HepG2 (cell line): ENCODE measurements at regions not wholly inside any gene's neighbourhood (a gene's known extent, or its start where the extent isn't known, plus 50 kb on each side); places are given as distances from the start of the nearest gene placed in this dataset.

ENCODE experiments used
- ATAC-seq: fragments of 200-7000 bp; cut with Tn5 transposase; 3 replicates; pipeline ENCODE4 v1.9.1; 2020; ENCODE audit warnings: mild to moderate bottlenecking, moderate library complexity
- BruUV-seq: library from RNA; stranded (reverse); fragments of 400-500 nt; replicated peaks from 2 replicates; lab custom pipeline; 2021; lab: Mats Ljungman, UMichigan
- CTCF ChIA-PET: fragments of 300-600 bp; formaldehyde crosslinking; extraction: SDS; loops from one replicate; lab custom pipeline; 2021; ENCODE audit warnings: low total read pairs, inconsistent platforms, low intra/inter-chr PET ratio; lab: Yijun Ruan, JAX
- POLR2A ChIA-PET: fragments of 350-600 bp; sonication (Branson Sonifier 250); formaldehyde crosslinking; loops from one replicate; lab custom pipeline; 2020; ENCODE audit warnings: antibody characterized with exemption, inconsistent platforms; lab: Yijun Ruan, JAX
- DNase-seq: peaks from one replicate; pipeline ENCODE4 v3.0.0-alpha.2; 2015; ENCODE audit warnings: low spot score
- FAIRE-seq: peaks from 3 replicates; lab custom pipeline; 2011; peaks lifted over from hg19 to GRCh38; lab: Jason Lieb, UNC
- H2AFZ ChIP-seq: one replicate; pipeline ENCODE4 v1.6.1; 2011; ENCODE audit warnings: low read length, inconsistent platforms
- H3K27ac ChIP-seq: fragments of 300-600 bp; 3 replicates; pipeline ENCODE4 v1.8.0; 2011; ENCODE audit warnings: mixed run types, mild to moderate bottlenecking, mixed read lengths, low read length, inconsistent platforms; ENCODE audit not compliant: insufficient read depth; ENCODE audit errors: extremely low read length
- H3K27me3 ChIP-seq, 2 experiments: fragments of 200-600 bp in 1 of 2; 2 replicates in 1 of 2; 3 replicates in 1 of 2; pipeline versions ENCODE4 v1.6.0 to v1.8.0; 2011; ENCODE audit warnings: low read length in 2 of 2, mild to moderate bottlenecking in 2 of 2, moderate library complexity in 2 of 2, inconsistent platforms in 1 of 2; ENCODE audit not compliant: insufficient read depth in 2 of 2, control insufficient read depth in 1 of 2
- H3K36me3 ChIP-seq, 2 experiments: fragments of 200-600 bp in 1 of 2; replicated peaks in 1 of 2; 2 replicates in 1 of 2; 3 replicates in 1 of 2; pipeline versions ENCODE4 v1.5.1 to v1.8.0; 2011; ENCODE audit warnings: low read length in 2 of 2, inconsistent platforms in 1 of 2; ENCODE audit not compliant: insufficient read depth in 2 of 2, control insufficient read depth in 1 of 2
- H3K4me1 ChIP-seq: 2 replicates; pipeline ENCODE4 v1.5.1; 2012; ENCODE audit warnings: low read length, inconsistent platforms; ENCODE audit not compliant: insufficient read depth
- H3K4me2 ChIP-seq: 2 replicates; pipeline ENCODE4 v1.6.0; 2011; ENCODE audit warnings: low read depth, low read length, inconsistent platforms
- H3K4me3 ChIP-seq, 3 experiments: fragments of 200-600 bp in 1 of 3; sonication (generic), shearing (Covaris generic) in 1 of 3; replicated peaks in 1 of 3; 2 replicates each; pipeline ENCODE4 v1.5.1; 2011 to 2016; ENCODE audit warnings: low read length in 3 of 3, inconsistent platforms in 2 of 3, low read depth in 2 of 3, mild to moderate bottlenecking in 2 of 3, control low read depth in 1 of 3, mixed read lengths in 1 of 3; ENCODE audit not compliant: insufficient read depth in 1 of 3
- H3K79me2 ChIP-seq: one replicate; pipeline ENCODE4 v1.6.1; 2011; ENCODE audit warnings: low read length, inconsistent platforms; ENCODE audit not compliant: insufficient read depth
- H3K9ac ChIP-seq: 2 replicates; pipeline ENCODE4 v1.6.0; 2011; ENCODE audit warnings: mild to moderate bottlenecking, low read depth, low read length, inconsistent platforms; ENCODE audit not compliant: insufficient read depth
- H3K9me3 ChIP-seq: 2 replicates; pipeline ENCODE4 v1.5.1; 2012; ENCODE audit warnings: mild to moderate bottlenecking, low read length
- H4K20me1 ChIP-seq: 2 replicates; pipeline ENCODE4 v1.6.0; 2011; ENCODE audit warnings: inconsistent platforms, mild to moderate bottlenecking, low read length, moderate library complexity; ENCODE audit not compliant: insufficient read depth
- HMGA1 ChIP-seq: sonication (generic); formaldehyde crosslinking; conservative IDR thresholded peaks from 2 replicates; pipeline ENCODE4 v1.4.0; 2020; ENCODE audit warnings: missing genetic modification reagents
- HNF4A ChIP-seq: sonication (generic); formaldehyde crosslinking; IDR thresholded peaks from 2 replicates; pipeline ENCODE4 v1.4.0; 2020; ENCODE audit warnings: missing genetic modification reagents
- PHF8 ChIP-seq: sonication (generic); formaldehyde crosslinking; IDR thresholded peaks from 2 replicates; pipeline ENCODE4 v1.5.0; 2020; ENCODE audit warnings: missing genetic modification reagents
- RORA ChIP-seq: sonication (generic); formaldehyde crosslinking; IDR thresholded peaks from 2 replicates; pipeline ENCODE4 v1.5.0; 2020; ENCODE audit warnings: mild to moderate bottlenecking, missing genetic modification reagents, moderate library complexity
- SMAD9 ChIP-seq: sonication (generic); formaldehyde crosslinking; IDR thresholded peaks from 2 replicates; pipeline ENCODE4 v1.5.1; 2020; ENCODE audit warnings: mild to moderate bottlenecking, missing genetic modification reagents
- SNAI1 ChIP-seq: sonication (generic); formaldehyde crosslinking; IDR thresholded peaks from 2 replicates; pipeline ENCODE4 v1.5.0; 2020; ENCODE audit warnings: mild to moderate bottlenecking, missing genetic modification reagents, borderline replicate concordance
- SP5 ChIP-seq: IDR thresholded peaks from 2 replicates; pipeline ENCODE4 v1.6.1; 2016; ENCODE audit warnings: low read depth, borderline replicate concordance
- U2AF2 ChIP-seq: fragments of 200-400 bp; formaldehyde crosslinking; IDR thresholded peaks from 2 replicates; pipeline ENCODE4 v1.6.1; 2017; ENCODE audit warnings: low read depth, mild to moderate bottlenecking, low read length
- ZNF558 ChIP-seq: sonication (generic); formaldehyde crosslinking; IDR thresholded peaks from 2 replicates; pipeline ENCODE4 v1.9.0; 2022; ENCODE audit warnings: mild to moderate bottlenecking, missing genetic modification reagents, borderline replicate concordance
- ZNF605 ChIP-seq: sonication (generic); formaldehyde crosslinking; IDR thresholded peaks from 2 replicates; pipeline ENCODE4 v1.8.0; 2022; ENCODE audit warnings: mild to moderate bottlenecking, missing genetic modification reagents
- ZNF839 ChIP-seq: sonication (generic); formaldehyde crosslinking; IDR thresholded peaks from 2 replicates; pipeline ENCODE4 v1.4.0; 2020; ENCODE audit warnings: missing genetic modification reagents, mild to moderate bottlenecking, borderline replicate concordance
- WGBS: methylation state at CpG from one replicate; pipeline ENCODE4 v1.1.6; 2017; ENCODE audit warnings: low lambda C conversion rate; 5-methylcytosine and 5-hydroxymethylcytosine counted together
- in situ Hi-C: cut with HindIII; loops from 2 replicates; pipeline ENCODE4 v1.10.0; 2017; ENCODE audit warnings: low pct_unique_long_range_greater_than_20kb; ENCODE audit not compliant: extremely low pct_ligation_motif_present
- intact Hi-C: fragments of 100-400 bp; cut with micrococcal nuclease; formaldehyde crosslinking; loops from one replicate; pipeline ENCODE4 v1.10.0; 2022; ENCODE audit not compliant: unreplicated experiment
- TF ChIP-seq, protein P1 (sequence below): IDR thresholded peaks from 2 replicates; pipeline ENCODE4 v1.6.1; 2016; ENCODE audit warnings: low read depth, control low read depth

DNA sequence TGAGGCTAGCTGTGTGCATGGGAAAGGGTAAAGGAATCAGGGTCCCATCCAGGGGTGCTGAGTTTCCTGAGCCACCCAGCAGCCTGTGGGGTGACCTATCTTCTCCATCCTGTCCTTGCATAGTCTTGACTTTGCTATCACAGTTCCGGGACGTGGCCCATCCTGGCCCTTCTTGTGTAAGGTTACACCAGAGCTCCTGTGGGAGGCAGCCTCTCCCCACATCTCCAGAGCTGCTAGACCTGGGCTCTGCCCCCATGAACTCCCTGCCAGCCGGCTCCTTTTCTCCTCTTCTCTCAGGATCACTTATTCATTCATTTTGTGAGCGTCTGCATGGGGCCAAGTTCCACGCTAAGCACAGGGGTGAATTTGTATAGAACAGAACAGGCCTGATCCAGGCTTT is 238.9 kb downstream of the TSHZ3 start:
- no peak for TF ChIP-seq PHF8 (CRISPR knock-in tag)
- no peak for TF ChIP-seq ZNF558 (CRISPR knock-in tag)
- no peak for TF ChIP-seq HNF4A (CRISPR knock-in tag)
- no peak for TF ChIP-seq ZNF605 (CRISPR knock-in tag)
- no peak for TF ChIP-seq SMAD9
- TF ChIP-seq ZNF839 (CRISPR knock-in tag) = no peak
- no peak for TF ChIP-seq SNAI1 (CRISPR knock-in tag)
- no peak for TF ChIP-seq SP5 (CRISPR knock-in tag)
- no peak for TF ChIP-seq U2AF2
- TF ChIP-seq, protein P1, sequence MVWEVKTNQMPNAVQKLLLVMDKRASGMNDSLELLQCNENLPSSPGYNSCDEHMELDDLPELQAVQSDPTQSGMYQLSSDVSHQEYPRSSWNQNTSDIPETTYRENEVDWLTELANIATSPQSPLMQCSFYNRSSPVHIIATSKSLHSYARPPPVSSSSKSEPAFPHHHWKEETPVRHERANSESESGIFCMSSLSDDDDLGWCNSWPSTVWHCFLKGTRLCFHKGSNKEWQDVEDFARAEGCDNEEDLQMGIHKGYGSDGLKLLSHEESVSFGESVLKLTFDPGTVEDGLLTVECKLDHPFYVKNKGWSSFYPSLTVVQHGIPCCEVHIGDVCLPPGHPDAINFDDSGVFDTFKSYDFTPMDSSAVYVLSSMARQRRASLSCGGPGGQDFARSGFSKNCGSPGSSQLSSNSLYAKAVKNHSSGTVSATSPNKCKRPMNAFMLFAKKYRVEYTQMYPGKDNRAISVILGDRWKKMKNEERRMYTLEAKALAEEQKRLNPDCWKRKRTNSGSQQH (CRISPR knock-in tag) = no peak
- TF ChIP-seq HMGA1 (CRISPR knock-in tag) = no peak
- TF ChIP-seq RORA (CRISPR knock-in tag) = no peak
- CTCF ChIA-PET = no interaction called here
- in situ Hi-C loops (no loop called here), intact Hi-C loops (no loop called here)
- ATAC-seq (no peak), DNase-seq (no peak), FAIRE-seq (no peak)
- no peaks in the 10 kb centered on the region for H3K36me3 ChIP-seq
- no peaks in the 10 kb centered on the region for H3K4me1 ChIP-seq
- no peak overlapping the region for H3K27ac ChIP-seq
- no peak overlapping the region for H3K4me2 ChIP-seq
- WGBS = 0% methylated on average over 3 of the region's 5 CpGs
- no peak overlapping the region for H3K9ac ChIP-seq
- POLR2A ChIA-PET = no interaction called here
- no peaks in the 10 kb centered on the region for H3K79me2 ChIP-seq
- H3K4me3 ChIP-seq = no peak overlapping the region
- H3K9me3 ChIP-seq = peaks cover 61% of the 10 kb centered on the region
- no TSS peak for BruUV-seq
- H4K20me1 ChIP-seq = no peaks in the 10 kb centered on the region
- no peak overlapping the region for H2AFZ ChIP-seq
- no peaks in the 10 kb centered on the region; a peak in 1 of 5 replicates for H3K27me3 ChIP-seq
